ENCODE measurements at regions not wholly inside any gene's neighbourhood (a gene's known extent, or its start where the extent isn't known, plus 50 kb on each side); places are given as distances from the start of the nearest gene placed in this dataset.

DNA sequence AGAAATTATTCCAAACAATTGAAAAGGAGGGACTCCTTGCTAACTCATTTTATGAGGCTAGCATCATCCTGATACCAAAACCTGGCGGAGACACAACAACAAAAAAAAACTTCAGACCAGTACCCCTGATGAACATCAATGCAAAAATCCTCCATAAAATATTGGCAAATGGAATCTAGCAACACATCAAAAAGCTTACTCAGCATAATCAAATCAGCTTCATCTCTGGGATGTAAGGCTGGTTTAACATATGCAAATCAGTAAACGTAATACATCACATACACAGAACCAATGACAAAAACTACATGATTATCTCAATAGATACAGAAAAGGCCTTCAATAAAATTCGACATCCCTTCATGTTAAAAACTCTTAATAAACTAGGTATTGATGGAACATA, 440.1 kb downstream of the NUF2 start:
- no peak for DNase-seq

DNA sequence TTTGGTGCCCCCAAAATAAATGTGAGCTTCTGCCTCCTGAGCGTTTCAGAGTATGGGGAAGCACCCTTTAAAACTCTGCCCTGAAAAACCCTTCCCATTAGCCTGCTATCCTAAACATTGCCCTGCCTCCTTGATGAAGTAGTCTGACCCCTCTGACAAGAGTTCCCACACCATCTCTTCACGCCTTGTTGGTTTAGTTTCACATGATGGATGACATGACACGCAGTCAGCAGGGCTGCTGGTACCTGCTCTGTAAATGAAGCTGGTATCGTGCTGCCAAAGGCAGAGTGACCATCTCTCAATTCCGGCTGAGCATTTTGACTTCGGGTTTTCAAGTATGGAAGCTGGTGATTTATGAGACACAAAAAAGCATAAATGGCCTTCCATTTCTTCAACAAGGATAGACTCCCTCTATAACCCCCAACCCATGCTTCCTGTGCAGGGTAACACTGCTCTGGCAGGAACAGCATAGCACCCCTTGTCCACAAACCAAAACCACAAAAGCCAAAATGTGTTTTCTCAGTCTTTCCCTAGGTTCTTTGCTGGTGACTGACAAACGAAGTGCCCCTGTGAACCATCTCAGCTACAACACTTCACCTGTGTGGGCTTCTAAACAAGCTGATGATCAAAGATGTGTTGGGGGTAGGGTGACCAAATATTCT, 444.6 kb downstream of the NUF2 start:
- DNase-seq: no peak

DNA sequence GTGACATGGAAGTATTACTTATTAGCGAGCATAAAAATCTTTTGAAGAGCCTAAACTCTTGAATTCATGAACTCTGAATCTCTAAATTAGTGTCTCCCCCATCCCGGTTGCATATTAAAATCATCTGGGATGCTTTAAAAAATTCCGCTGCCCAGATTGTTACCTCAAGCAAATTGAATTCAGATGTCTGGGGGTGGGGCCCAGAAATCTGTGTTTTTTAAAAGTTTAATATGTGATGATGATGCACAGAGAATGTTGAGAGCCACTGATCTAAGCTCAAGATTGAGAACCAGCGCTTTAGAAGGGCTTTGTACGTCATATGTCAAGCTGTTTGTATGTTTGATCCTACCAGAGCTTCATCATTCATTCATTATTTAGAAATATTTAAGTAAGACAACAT, 446.8 kb downstream of the NUF2 start:
- no peak for DNase-seq

DNA sequence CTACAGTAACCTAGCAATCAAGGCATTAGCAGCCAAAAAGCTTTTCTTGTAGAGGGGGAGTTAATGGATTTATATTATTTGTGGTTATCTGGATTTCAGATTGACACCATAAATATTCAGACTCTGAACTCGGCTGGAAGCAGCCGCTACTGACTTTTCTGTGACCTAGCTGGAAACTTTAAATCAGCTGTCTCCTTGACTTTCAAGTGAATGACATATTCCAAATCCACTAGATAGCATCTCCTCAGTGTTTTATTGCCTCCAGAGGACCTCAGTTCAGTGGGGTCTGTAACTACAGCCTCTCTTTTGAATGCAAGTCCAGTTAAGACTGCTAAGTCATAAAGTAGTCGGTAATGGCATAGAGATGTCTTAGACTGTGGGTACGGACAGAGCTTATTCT, 448.5 kb downstream of the NUF2 start:
- no peak for DNase-seq

DNA sequence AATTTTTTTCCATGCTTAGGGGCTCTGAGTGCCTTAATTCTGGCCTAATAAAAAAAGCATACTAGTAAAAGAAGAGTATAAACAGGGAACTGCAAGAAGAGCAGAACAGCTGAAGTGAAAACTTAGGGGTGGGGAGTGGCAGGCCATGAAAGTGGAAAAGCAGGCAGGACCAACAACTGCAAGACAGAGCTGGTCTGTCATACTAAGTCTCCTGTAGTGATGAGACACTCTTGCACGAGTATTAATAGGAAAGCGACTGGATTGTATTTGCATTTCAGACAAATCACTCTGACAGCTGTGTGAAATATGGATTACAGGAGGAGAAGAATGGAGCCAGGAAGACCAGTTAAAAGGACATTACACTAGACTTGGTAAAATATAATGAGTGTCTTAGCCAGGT, 449.9 kb downstream of the NUF2 start:
- no peak for DNase-seq

DNA sequence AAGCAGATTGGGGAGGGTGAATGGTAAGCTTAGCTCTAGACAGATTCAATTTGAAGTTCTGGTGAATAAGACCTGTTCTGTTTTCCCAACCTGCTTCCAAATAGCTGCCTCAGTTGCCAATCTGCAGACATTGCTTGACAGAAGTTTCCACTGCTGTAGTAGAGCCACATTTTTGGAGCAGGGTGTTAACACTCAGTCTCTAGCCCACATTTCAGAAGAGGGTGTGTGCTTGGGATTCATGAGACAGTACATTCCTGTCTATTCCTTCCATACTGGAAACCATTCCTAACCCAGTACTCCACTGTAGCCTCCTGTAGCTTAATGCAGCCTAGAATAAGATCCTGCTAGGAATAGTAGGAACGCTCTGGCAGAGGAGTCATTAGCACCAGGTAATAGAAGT, 450.5 kb downstream of the NUF2 start:
- DNase-seq: no peak

DNA sequence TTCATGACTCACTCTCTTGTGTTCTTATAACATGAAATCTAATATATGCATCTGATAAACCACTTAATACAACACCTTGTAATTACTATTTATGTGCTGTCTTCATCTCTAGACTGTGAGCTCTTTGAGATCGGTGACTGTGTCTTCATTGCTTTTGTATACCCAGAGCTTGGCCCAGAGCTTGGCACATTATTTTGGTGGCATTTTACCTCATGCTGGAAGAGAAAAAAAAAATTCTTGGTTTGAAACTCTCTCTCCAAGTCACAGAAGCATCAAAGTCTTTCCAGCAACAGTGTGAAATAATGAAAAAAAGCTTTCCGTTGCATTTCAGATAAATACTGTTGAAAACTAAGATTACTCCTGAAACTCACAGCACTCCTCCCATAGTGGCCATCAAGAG, 451.6 kb downstream of the NUF2 start:
- DNase-seq: no peak

DNA sequence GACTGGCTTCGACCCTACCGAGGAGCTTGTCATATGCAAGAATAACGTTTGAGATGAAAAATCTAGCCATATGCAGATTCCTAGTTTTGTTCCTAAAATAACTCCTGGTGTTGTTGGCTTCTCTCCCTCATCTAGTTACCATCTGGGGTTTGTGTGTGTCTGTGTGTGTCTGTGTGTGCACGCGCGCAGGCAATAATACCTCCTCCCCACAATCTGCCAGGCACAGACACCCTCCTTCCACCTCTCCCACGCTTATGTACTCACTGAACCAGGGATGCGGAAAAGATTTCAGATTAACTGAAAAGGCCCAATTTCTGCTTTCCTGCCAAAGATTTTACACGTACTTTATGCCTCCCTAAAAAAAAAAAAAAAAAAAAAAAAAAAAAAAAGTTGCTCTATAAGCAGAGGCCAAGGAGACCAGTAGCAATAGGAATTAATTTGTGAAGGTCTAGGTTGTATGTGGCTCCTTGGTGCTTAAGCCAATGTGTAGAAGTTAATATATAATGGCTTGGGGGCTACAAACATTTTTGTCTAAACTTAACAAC, 452.7 kb downstream of the NUF2 start:
- no peak for DNase-seq

DNA sequence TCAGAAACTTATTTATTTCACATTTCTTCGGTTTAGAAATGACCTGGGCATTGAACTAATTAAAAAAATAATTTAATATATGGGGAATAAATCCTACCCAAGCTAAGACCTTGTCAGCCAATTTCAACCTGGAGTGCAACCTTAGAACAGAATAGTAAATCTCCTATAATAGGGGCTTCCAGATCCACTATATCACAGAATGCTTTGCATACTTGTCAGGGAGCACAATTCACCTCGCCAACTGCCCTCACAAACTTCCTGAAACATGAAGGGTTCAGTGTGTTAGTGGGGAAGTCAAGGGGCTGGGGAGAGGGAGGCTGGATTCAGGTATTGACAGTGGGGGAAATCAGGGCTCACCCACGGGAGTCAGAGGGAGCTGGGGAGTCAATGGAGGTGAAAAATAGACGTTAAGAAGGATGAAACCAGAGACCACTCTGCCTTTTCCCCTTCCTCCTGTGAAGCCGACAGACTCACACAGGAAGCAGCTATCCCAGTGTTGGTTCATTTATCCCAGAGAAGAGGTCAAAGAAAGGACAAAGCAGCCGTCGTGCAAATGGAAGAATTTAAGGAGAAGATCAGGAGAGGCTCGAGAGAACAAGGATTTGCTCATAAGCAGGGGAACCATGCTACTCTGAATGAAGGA, 453.3 kb downstream of the NUF2 start:
- no peak for DNase-seq

DNA sequence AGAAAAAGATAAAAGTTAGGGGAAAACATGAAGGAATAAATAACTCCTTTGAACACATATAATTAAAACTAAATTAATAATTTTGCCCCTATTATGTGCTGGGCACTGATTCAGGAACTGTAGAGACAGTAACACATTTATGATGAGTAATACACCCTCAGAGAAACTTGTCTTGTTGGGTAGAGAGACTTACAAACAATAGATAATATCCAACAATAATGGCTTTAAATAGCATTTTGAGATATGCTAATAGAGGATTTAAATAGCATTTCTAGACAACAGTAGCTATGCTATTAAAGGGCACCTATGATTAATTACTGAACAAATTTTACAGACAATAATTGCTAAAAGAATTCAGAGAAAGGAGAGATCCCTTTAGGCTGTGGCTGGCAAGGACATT, 455.5 kb downstream of the NUF2 start:
- no peak for DNase-seq

DNA sequence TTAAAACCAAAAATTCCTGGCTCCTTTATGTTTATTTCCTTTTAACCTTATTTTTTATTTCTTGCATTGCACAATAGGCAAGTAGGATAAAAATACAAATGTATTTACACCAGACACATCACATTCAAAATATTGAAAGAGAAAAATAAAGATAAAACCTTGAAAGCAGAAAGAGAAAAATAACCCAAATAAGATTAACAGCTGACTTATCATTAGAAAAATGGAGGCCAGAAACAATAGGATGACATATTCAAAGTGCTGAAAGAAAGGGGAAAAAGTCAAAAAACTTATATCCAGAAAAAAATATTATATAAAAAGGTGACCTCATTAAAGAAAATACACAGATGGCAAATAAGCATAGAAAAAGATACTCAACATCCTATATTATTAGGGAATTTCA, 459.4 kb downstream of the NUF2 start:
- DNase-seq: no peak

DNA sequence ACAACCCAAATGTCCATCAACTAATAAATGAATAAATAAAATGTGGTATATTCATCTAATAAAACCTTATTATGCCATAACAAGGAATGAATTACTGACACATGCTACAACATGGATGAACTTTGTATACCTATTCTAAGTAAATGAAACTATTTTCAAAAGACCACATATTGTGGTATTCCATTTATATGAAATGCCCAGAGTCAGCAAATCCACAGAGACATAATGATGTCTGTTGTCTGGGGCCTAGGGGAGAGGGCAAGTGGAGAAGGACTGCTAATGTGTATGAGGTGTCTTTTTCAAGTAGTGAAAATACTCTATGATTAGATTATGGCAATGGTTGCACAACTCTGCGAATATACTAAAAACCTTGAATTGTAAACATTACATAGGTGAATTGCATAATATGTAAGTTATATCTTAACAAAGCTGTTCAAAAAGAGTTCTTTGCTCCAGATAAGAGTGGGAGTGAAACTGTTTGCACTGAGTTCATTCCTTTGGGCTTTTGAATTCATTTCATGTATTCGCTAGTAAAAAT, 464.2 kb downstream of the NUF2 start:
- no peak for DNase-seq

DNA sequence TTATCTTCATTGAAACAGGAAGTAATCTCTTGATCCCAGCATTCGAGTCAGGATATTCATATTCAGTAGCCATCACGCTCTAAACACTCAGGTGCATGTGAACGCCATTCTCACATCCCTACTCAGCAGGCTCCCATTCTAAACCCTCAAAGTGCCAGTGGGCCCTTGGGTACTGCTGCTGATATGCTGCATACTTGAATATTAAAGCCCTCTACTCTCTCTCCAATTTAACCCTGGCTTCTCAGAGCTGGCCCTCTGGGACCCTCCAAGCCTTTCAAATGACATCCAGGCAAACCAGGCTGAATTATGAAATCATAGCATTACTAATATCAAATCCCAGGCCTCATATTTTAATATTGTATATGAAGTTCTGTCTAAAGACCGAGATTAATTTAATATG, 468.2 kb downstream of the NUF2 start:
- no peak for DNase-seq

DNA sequence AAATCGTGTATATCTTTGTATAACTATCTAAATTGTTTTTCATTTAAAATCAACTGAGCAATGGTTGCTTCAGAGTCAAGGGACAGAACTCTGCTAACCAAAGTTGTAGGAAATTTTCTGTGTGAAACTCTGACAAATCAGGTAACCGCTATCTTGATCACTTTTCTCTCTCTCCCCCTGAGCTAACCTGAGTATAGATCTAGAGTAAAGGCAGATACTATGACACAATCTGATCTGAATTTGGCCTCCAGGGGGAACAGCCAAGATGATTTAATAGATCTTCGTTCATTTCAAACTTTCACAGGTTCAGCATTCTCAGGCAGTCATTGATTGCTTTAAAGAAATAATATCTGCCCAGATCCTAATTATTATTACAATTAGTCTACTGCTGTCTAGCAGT, 472.8 kb downstream of the NUF2 start:
- no peak for DNase-seq

DNA sequence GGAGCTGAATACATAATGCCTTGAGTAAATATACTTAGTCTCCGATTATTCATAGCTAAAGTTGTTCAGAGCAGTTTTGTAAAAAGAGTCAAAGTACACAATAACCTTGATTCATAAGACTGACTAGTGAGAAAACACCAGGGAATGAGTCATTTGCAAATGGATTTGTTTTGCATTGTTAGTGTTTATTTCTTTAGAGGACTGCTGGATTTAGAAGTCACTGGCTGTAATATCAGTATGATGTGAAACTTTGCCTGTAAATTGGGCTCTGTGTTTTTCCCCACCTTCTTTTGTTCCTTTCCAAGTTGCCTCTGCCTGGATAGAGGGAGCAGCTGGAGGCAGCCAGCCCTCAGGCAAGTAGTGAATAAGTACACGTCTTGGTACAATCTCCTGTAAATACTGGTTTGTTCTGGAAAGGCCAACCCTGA, 474.7 kb downstream of the NUF2 start:
- no peak for DNase-seq

DNA sequence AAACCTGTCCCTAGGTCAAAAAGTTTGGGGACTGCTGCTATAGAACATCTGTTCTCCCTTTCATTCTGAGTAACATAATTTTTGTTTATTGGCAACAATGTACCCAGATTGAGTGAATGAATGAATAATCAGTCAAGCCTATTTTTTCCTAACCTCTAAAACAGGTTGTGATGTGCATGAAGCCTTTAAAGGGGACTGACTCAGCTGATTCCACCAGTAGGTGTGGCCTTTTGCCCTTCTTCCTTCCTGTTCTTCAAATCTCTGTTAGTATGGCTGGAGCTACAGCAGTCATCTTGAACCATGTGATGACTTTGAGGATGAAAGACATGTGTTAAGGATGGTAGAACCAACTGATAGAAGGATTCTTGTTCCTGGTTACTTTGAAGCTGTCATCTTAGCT, 476.1 kb downstream of the NUF2 start:
- DNase-seq: no peak

DNA sequence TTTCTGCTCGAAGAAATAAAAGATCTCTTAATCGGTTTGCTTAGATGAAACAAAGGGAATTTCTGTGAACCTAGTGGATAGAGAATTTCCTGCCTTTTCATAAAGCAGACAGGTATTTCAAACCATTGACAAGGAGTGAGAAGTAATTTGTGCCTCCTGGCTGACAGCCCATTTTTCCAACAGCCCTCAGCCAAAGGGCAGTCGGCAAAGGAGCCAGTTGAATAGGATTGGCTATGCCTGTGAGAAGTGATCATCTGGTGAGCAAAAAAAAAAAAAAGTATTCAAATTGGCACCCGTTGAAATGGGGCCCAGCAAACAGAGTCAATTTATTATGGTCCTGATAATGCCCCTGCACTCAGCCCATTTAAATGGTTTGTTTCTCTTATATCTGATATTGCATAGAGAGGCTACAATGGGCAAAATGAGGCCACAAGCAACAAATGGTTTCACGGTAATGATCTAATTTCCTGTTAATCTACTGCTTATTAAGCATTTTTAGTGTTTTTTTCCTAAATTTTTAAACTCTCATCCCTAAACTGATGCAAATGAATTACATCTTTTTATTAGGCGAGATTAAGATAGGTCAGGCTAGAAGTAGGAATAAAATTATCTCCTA, 477.5 kb downstream of the NUF2 start:
- no peak for DNase-seq

DNA sequence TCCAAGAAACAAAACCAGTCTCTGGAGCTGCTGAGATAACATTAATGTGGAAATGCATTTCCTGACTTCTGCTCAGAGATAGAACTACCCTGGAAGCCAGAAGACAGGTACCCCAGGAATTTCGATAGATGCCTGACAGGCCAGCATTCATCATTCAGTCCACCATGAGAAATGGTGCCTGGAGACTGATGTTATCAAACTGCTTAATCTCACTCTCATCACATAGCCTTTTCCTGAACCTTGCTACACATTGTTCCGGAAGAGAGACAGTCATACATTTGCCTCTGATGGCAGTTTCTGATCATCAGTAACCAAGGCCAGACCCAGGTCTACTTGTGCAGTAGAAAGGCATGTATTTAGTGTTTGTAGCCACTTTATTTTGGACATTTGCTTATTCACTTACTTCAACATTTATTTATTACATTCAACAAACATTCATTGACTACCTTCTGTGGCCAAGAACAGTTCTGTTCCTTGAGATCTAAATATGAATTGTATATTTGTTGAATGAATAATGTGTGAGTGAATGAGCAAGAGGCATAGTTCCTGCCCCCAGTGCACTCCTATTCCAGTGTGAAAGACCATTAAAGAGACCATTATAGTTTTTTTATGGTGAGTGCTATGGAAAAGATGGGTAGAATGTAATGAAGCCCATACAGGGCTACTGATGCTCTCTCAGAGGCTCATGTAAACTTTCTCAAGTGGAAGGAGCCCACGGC, 485.7 kb downstream of the NUF2 start:
- DNase-seq: no peak

DNA sequence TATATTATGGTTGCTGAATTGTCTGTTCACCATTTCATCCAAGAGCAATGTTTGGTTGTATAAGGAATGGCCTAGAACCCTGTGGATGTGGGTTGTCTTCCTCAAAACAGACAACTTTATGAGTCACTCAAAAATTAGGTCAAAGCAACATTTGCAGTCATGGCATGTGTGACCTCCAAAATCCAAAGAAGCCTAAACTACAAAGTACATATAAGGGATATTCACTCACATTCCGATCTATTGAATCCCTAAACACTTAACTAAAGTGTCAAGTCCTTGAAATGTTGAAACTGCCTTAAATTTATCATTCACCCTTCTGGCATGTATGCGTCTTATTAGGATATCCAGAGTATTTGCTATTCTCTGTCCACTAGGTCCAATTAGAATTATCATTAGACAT, 491.5 kb downstream of the NUF2 start:
- no peak for DNase-seq

DNA sequence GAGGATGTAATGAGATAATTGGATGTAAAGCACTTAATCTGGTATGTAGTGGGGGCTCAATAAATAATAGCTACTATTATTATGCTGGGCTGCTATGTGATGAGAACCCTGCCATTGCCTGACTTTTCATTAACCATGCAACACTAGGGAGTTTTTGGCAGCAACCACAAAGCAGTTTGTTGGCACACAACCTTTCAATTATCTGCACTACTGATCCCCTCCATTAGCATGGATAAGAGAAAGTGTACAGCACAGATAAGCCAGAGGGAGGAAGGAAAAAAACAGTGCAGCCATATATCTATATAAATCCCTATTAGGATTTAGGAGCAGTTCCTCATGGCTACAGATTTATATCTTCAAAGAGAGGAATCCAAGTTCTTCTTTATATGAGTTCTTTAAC, 498.5 kb downstream of the NUF2 start:
- no peak for DNase-seq

DNA sequence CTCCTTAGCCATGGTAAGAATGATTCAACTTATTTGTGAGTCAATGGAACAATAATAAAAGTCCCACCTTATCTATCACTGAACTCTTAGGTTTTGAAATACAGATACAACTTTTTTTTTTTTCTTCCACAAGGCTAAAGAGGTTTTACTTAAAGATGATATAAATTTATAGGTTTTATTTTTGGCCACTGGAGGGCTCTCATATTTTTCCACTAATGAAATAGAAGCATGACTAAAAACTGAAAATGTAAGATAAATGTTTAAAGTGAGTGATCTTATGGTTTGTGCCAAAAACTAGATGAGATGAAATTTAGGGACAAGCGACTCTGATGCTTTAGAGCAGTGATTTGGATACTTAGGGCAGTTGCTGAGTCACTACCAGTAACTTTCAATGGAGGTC, 499.0 kb downstream of the NUF2 start:
- DNase-seq: no peak

DNA sequence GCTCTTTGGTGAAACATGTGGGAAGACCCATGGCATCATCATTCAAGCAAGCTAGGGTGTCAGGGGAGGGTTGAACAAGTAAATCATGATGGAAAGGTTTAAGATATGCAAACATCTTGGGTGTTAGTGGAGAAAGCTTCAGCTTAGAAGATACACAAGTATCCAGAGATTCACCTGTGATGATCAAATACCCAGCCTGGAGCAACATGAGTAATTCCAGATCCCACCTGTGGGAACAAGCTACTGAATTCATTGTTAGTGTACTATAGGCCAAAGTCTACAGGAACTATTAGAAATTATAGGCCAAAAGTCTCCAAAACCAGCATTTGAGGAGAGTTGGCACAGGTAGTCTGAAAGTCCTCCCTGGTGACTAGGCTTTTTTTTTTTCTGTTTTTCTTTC, 499.9 kb downstream of the NUF2 start:
- DNase-seq: no peak

DNA sequence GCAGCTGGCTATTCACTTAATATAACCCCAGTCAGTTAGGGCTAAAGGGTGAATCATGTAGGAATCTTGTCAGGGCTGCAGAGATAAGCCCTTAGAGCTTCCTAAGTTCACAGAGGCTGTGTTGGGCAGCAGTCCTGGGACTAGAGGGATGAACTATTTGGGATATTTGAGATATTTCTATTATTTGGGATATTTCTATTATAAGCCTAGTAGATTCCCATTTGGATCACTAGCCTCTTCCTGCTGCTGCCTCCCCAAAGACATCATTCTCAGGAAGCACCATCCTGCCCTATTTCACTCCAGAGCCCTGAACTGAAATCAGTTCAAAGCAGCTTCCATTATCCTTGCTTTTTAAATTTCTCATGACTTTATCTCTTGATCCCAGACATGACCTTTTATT, 501.3 kb downstream of the NUF2 start:
- DNase-seq: no peak

DNA sequence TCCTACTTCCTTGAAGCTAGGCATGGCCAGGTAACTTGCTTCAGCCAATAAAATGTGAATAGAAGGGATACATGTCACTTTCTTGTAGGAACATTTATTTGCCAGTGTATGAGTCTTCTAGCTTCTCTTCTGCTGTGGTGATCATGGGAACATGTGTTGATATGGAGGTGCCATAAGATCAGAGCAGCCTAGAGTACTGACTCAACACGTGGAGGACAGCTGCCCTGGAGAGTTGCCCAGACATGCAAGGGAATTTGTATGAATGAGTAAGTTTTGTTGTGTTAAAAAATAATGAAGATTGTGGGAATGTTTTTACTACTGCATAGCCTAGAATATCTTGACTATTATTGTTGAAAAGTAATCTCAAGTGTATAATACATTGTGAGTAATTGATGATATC, 502.3 kb downstream of the NUF2 start:
- DNase-seq: no peak
